GM12891 (cell line): ENCODE measurements at regions not wholly inside any gene's neighbourhood (a gene's known extent, or its start where the extent isn't known, plus 50 kb on each side); places are given as distances from the start of the nearest gene placed in this dataset.
"Not testable (repeated sequence)": the region's sequence is repeated elsewhere in the genome, so short reads cannot be mapped to it uniquely, and the experiment has no call there.

Experiments used
- PAX5 ChIP-seq: IDR thresholded peaks from 2 replicates; pipeline ENCODE4 v1.6.1; 2011; ENCODE audit warnings: low read length, moderate library complexity, mild to moderate bottlenecking; ENCODE audit not compliant: insufficient read depth, severe bottlenecking
- POLR2A ChIP-seq: IDR thresholded peaks from 2 replicates; pipeline ENCODE4 v1.6.1; 2011; ENCODE audit warnings: low read depth, low read length, control low read depth
- POLR2AphosphoS5 ChIP-seq: IDR thresholded peaks from 2 replicates; pipeline ENCODE4 v1.6.1; 2011; ENCODE audit warnings: low read depth, low read length, control low read depth
- SPI1 ChIP-seq: IDR thresholded peaks from 2 replicates; pipeline ENCODE4 v1.6.1; 2011; ENCODE audit warnings: low read depth, low read length, control low read depth
- TAF1 ChIP-seq: IDR thresholded peaks from 2 replicates; pipeline ENCODE4 v1.6.1; 2011; ENCODE audit warnings: low read depth, low read length, control low read depth

DNA sequence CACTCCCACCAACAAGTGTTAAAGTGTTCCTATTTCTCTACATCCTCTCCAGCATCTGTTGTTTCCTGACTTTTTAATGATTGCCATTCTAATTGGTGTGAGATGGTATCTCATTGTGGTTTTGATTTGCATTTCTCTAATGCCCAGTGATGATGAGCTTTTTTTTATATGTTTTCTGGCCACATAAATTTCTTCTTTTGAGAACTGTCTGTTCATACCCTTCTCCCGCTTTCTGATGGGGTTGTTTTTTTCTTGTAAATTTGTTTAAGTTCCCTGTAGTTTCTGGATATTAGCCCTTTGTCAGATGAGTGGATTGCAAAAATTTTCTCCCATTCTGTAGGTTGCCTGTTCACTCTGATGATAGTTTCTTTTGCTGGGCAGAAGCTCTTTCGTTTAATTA is 134.3 kb upstream of the RUNX1 start:
- not testable (repeated sequence) for TF ChIP-seq POLR2A, POLR2AphosphoS5, TAF1, SPI1, PAX5
